IMR-90 (cell line): ENCODE measurements at regions not wholly inside any gene's neighbourhood (a gene's known extent, or its start where the extent isn't known, plus 50 kb on each side); places are given as distances from the start of the nearest gene placed in this dataset.

Experiments used
- ATAC-seq: fragments of 200-7000 bp; cut with Tn5 transposase; 2 replicates; pipeline ENCODE4 v1.9.1; 2020; ENCODE audit warnings: low read depth, mild to moderate bottlenecking, moderate library complexity
- BruUV-seq: library from RNA; stranded (reverse); fragments of 400-500 nt; replicated peaks from 2 replicates; lab custom pipeline; 2021; lab: Mats Ljungman, UMichigan
- CTCF ChIA-PET: fragments of 300-600 bp; formaldehyde crosslinking; extraction: SDS; loops from one replicate; lab custom pipeline; 2021; ENCODE audit warnings: antibody characterized with exemption; lab: Yijun Ruan, JAX
- POLR2A ChIA-PET: fragments of 300-600 bp; sonication (Branson Sonifier 250); formaldehyde crosslinking; loops from one replicate; lab custom pipeline; 2022; ENCODE audit warnings: antibody characterized with exemption; ENCODE audit not compliant: unreplicated experiment; lab: Charles Lee
- DNase-seq: peaks from one replicate; pipeline ENCODE4 v3.0.0; 2013
- H2AFZ ChIP-seq: replicated peaks from 2 replicates; pipeline ENCODE3; 2013; ENCODE audit warnings: low read length, mild to moderate bottlenecking; ENCODE audit not compliant: poor library complexity
- H2AK5ac ChIP-seq: 2 replicates; pipeline ENCODE4 v1.6.1; 2013; ENCODE audit warnings: low read depth, low read length, inconsistent platforms
- H2AK9ac ChIP-seq: replicated peaks from 2 replicates; pipeline ENCODE3; 2013; ENCODE audit warnings: mild to moderate bottlenecking, low read depth, low read length, moderate library complexity; ENCODE audit not compliant: poor library complexity
- H2BK120ac ChIP-seq: 2 replicates; pipeline ENCODE4 v1.6.1; 2013; ENCODE audit warnings: low read depth, low read length, inconsistent platforms
- H2BK15ac ChIP-seq: 3 replicates; pipeline ENCODE4 v1.6.1; 2013; ENCODE audit warnings: low read depth, low read length, inconsistent platforms
- H2BK20ac ChIP-seq: 2 replicates; pipeline ENCODE4 v1.6.1; 2013; ENCODE audit warnings: low read depth, mild to moderate bottlenecking, inconsistent platforms, low read length, moderate library complexity
- H2BK5ac ChIP-seq: 2 replicates; pipeline ENCODE4 v1.6.1; 2013; ENCODE audit warnings: mild to moderate bottlenecking, low read depth, low read length, inconsistent platforms; ENCODE audit not compliant: poor library complexity, severe bottlenecking
- H3K14ac ChIP-seq: replicated peaks from 2 replicates; pipeline ENCODE4 v1.6.1; 2013; ENCODE audit warnings: low read depth, low read length, inconsistent platforms
- H3K18ac ChIP-seq: 2 replicates; pipeline ENCODE4 v1.6.1; 2013; ENCODE audit warnings: low read depth, low read length, control low read depth
- H3K23ac ChIP-seq: 2 replicates; pipeline ENCODE4 v1.6.1; 2013; ENCODE audit warnings: low read depth, low read length, inconsistent platforms
- H3K27ac ChIP-seq: 2 replicates; pipeline ENCODE4 v1.5.1; 2013; ENCODE audit warnings: mild to moderate bottlenecking, control low read depth, low read length; ENCODE audit not compliant: insufficient read depth
- H3K27me3 ChIP-seq: 2 replicates; pipeline ENCODE4 v1.6.1; 2013; ENCODE audit warnings: low read length; ENCODE audit not compliant: control insufficient read depth, insufficient read depth
- H3K36me3 ChIP-seq: 2 replicates; pipeline ENCODE4 v1.6.1; 2013; ENCODE audit warnings: low read length, mixed read lengths; ENCODE audit not compliant: control insufficient read depth, insufficient read depth
- H3K4ac ChIP-seq: 2 replicates; pipeline ENCODE4 v1.6.1; 2013; ENCODE audit warnings: low read depth, low read length, inconsistent platforms
- H3K4me1 ChIP-seq: 2 replicates; pipeline ENCODE4 v1.6.1; 2013; ENCODE audit warnings: low read length, mixed read lengths; ENCODE audit not compliant: control insufficient read depth, insufficient read depth
- H3K4me2 ChIP-seq: 2 replicates; pipeline ENCODE4 v1.6.1; 2013; ENCODE audit warnings: low read depth, mild to moderate bottlenecking, control low read depth, low read length, moderate library complexity
- H3K4me3 ChIP-seq: 2 replicates; pipeline ENCODE4 v1.5.1; 2013; ENCODE audit warnings: low read depth, mild to moderate bottlenecking, control low read depth, low read length, moderate library complexity; ENCODE audit not compliant: insufficient read depth
- H3K56ac ChIP-seq: 2 replicates; pipeline ENCODE4 v1.6.1; 2013; ENCODE audit warnings: low read length, inconsistent platforms; ENCODE audit not compliant: insufficient read depth; ENCODE audit errors: extremely low read depth
- H3K79me1 ChIP-seq, 2 experiments: 2 replicates each; pipeline ENCODE4 v1.6.1; 2013; ENCODE audit warnings: low read length in 2 of 2, inconsistent platforms in 1 of 2, low read depth in 1 of 2
- H3K9ac ChIP-seq: 2 replicates; pipeline ENCODE4 v1.6.1; 2013; ENCODE audit warnings: low read depth, low read length, control low read depth
- H3K9me1 ChIP-seq: 2 replicates; pipeline ENCODE4 v1.6.1; 2013; ENCODE audit warnings: low read length, inconsistent platforms; ENCODE audit not compliant: insufficient read depth
- H3K9me3 ChIP-seq: 2 replicates; pipeline ENCODE4 v1.6.1; 2013; ENCODE audit warnings: low read length; ENCODE audit not compliant: control insufficient read depth, insufficient read depth
- H4K20me1 ChIP-seq: 2 replicates; pipeline ENCODE4 v1.6.1; 2013; ENCODE audit warnings: low read length, inconsistent platforms; ENCODE audit not compliant: insufficient read depth
- H4K5ac ChIP-seq: 2 replicates; pipeline ENCODE4 v1.6.1; 2013; ENCODE audit warnings: mild to moderate bottlenecking, low read depth, low read length, control low read depth
- H4K8ac ChIP-seq, 2 experiments: 2 replicates each; pipeline ENCODE4 v1.6.1; 2013; ENCODE audit warnings: low read depth in 2 of 2, low read length in 2 of 2, control low read depth in 1 of 2, inconsistent platforms in 1 of 2
- H4K91ac ChIP-seq: 2 replicates; pipeline ENCODE4 v1.6.1; 2013; ENCODE audit warnings: low read depth, low read length, inconsistent platforms; ENCODE audit not compliant: insufficient read depth
- BHLHE40 ChIP-seq: fragments of 150-350 bp; IDR thresholded peaks from 2 replicates; pipeline ENCODE4 v1.6.1; 2016; ENCODE audit warnings: mild to moderate bottlenecking, low read depth, low read length
- CEBPB ChIP-seq: IDR thresholded peaks from 2 replicates; pipeline ENCODE4 v1.6.1; 2012; ENCODE audit warnings: low read depth, low read length, improper control_type of control experiment
- CHD1 ChIP-seq: IDR thresholded peaks from 2 replicates; pipeline ENCODE4 v1.6.1; 2012; ENCODE audit warnings: low read depth, low read length, improper control_type of control experiment
- FOS ChIP-seq: fragments of 150-350 bp; IDR thresholded peaks from 2 replicates; pipeline ENCODE4 v1.6.1; 2016; ENCODE audit warnings: low read depth, low read length
- MAFK ChIP-seq: IDR thresholded peaks from 2 replicates; pipeline ENCODE4 v1.6.1; 2012; ENCODE audit warnings: low read depth, low read length, improper control_type of control experiment
- MAZ ChIP-seq: IDR thresholded peaks from 2 replicates; pipeline ENCODE4 v1.6.1; 2012; ENCODE audit warnings: low read depth, mild to moderate bottlenecking, low read length, improper control_type of control experiment, moderate library complexity, borderline replicate concordance
- MXI1 ChIP-seq: IDR thresholded peaks from 2 replicates; pipeline ENCODE4 v1.6.1; 2012; ENCODE audit warnings: low read depth, mild to moderate bottlenecking, low read length, moderate library complexity, borderline replicate concordance
- NFE2L2 ChIP-seq: fragments of 150-350 bp; IDR thresholded peaks from 2 replicates; pipeline ENCODE4 v1.6.1; 2016; ENCODE audit warnings: low read depth, mild to moderate bottlenecking, low read length
- POLR2A ChIP-seq: IDR thresholded peaks from 2 replicates; pipeline ENCODE4 v1.6.1; 2012; ENCODE audit warnings: mild to moderate bottlenecking, low read depth, low read length
- RAD21 ChIP-seq: IDR thresholded peaks from 2 replicates; pipeline ENCODE4 v1.6.1; 2012; ENCODE audit warnings: low read length, improper control_type of control experiment
- RCOR1 ChIP-seq: IDR thresholded peaks from 2 replicates; pipeline ENCODE4 v1.6.1; 2012; ENCODE audit warnings: mild to moderate bottlenecking, low read length, improper control_type of control experiment; ENCODE audit not compliant: insufficient replicate concordance
- RFX5 ChIP-seq: IDR thresholded peaks from 2 replicates; pipeline ENCODE4 v1.8.0; 2012; ENCODE audit warnings: low read depth, mild to moderate bottlenecking, low read length, moderate library complexity
- SMC3 ChIP-seq: fragments of 150-350 bp; IDR thresholded peaks from 2 replicates; pipeline ENCODE4 v1.6.1; 2016; ENCODE audit warnings: low read depth, mild to moderate bottlenecking, antibody characterized with exemption, low read length, moderate library complexity
- WGBS, 2 experiments: methylation state at CpG; one replicate each; pipeline versions ENCODE4 v1.1.5 to v1.1.7; 2013; ENCODE audit warnings: missing lambda C conversion rate in 2 of 2; ENCODE audit not compliant: insufficient read length in 1 of 2; ENCODE audit errors: extremely low coverage in 2 of 2; 5-methylcytosine and 5-hydroxymethylcytosine counted together
- dilution Hi-C: fragments of 300-500 bp; cut with HindIII; formaldehyde crosslinking; loops from one replicate; pipeline ENCODE4 v1.14.3; 2018; ENCODE audit warnings: low sequenced_read_pairs; ENCODE audit not compliant: unreplicated experiment
- in situ Hi-C: fragments of 300-500 bp; cut with MboI; formaldehyde crosslinking; loops from 3 replicates; pipeline ENCODE4 v1.14.3; 2019; ENCODE audit warnings: low sequenced_read_pairs, inconsistent platforms, mixed read lengths
- intact Hi-C: fragments of 100-400 bp; cut with micrococcal nuclease; formaldehyde crosslinking; loops from 2 replicates; pipeline ENCODE4 v1.10.0; 2022
- TF ChIP-seq, protein P1 (sequence below): fragments of 150-350 bp; IDR thresholded peaks from 2 replicates; pipeline ENCODE4 v1.6.1; 2017; ENCODE audit warnings: mild to moderate bottlenecking, antibody characterized with exemption, low read length, low read depth
- TF ChIP-seq, protein P2 (sequence below): fragments of 150-350 bp; IDR thresholded peaks from 2 replicates; pipeline ENCODE4 v1.6.1; 2016; ENCODE audit warnings: low read depth, mild to moderate bottlenecking, low read length, moderate library complexity, borderline replicate concordance
- TF ChIP-seq, protein P3 (sequence below): conservative IDR thresholded peaks from 2 replicates; pipeline ENCODE4 v1.5.1; 2012; ENCODE audit warnings: mild to moderate bottlenecking, low read depth, low read length, improper control_type of control experiment

DNA sequence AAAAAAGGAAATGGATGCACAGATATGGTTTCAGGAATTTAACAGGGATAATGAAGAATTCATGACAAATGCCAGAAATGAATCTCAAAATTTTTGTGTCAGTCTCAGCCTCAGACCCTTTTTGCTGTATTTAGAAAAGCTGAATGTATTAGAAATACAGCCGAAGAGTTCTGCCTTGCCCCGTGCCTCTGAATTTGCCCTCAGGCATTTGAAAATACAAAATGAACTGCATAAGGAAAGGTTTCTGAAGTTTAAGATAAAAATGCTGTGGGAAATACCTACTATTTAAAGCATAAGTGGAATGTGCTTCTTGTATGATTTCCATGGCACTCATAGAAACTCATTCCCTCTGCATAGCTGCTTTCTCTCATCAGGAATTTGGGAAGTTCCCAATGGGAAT, 1580.6 kb downstream of the DPP10 start:
- CTCF ChIA-PET = no interaction called here
- WGBS, 2 experiments = no CpG with 5 or more reads among the region's 2 CpGs
- DNase-seq (no peak), ATAC-seq (no peak)
- H2BK20ac ChIP-seq = no peak overlapping the region
- POLR2A ChIA-PET = no interaction called here
- no peak overlapping the region for H4K8ac ChIP-seq
- no TSS peak for BruUV-seq
- no peak overlapping the region for H2BK120ac ChIP-seq
- no peak overlapping the region for H4K5ac ChIP-seq
- no peak overlapping the region for H2BK5ac ChIP-seq
- intact Hi-C loops = no loop called here
- no peaks in the 10 kb centered on the region for H3K79me1 ChIP-seq
- in situ Hi-C loops = no loop called here
- H2BK15ac ChIP-seq = no peak overlapping the region
- H3K9me1 ChIP-seq = no peaks in the 10 kb centered on the region
- no peak overlapping the region for H2AK5ac ChIP-seq
- no peaks in the 10 kb centered on the region for H3K36me3 ChIP-seq
- H3K27ac ChIP-seq = no peak overlapping the region
- no peak overlapping the region for H2AFZ ChIP-seq
- H3K23ac ChIP-seq = no peak overlapping the region
- TF ChIP-seq CEBPB = no peak
- TF ChIP-seq, protein P1, sequence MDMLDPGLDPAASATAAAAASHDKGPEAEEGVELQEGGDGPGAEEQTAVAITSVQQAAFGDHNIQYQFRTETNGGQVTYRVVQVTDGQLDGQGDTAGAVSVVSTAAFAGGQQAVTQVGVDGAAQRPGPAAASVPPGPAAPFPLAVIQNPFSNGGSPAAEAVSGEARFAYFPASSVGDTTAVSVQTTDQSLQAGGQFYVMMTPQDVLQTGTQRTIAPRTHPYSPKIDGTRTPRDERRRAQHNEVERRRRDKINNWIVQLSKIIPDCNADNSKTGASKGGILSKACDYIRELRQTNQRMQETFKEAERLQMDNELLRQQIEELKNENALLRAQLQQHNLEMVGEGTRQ = no peak
- no peak for TF ChIP-seq POLR2A
- no peak for TF ChIP-seq RCOR1
- no peak for TF ChIP-seq SMC3
- TF ChIP-seq, protein P2, sequence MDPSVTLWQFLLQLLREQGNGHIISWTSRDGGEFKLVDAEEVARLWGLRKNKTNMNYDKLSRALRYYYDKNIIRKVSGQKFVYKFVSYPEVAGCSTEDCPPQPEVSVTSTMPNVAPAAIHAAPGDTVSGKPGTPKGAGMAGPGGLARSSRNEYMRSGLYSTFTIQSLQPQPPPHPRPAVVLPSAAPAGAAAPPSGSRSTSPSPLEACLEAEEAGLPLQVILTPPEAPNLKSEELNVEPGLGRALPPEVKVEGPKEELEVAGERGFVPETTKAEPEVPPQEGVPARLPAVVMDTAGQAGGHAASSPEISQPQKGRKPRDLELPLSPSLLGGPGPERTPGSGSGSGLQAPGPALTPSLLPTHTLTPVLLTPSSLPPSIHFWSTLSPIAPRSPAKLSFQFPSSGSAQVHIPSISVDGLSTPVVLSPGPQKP = no peak
- TF ChIP-seq NFE2L2 = no peak
- TF ChIP-seq BHLHE40 = no peak
- TF ChIP-seq CHD1 = no peak
- no peak for TF ChIP-seq RAD21
- no peak for TF ChIP-seq MXI1
- TF ChIP-seq MAZ = no peak
- TF ChIP-seq, protein P3, sequence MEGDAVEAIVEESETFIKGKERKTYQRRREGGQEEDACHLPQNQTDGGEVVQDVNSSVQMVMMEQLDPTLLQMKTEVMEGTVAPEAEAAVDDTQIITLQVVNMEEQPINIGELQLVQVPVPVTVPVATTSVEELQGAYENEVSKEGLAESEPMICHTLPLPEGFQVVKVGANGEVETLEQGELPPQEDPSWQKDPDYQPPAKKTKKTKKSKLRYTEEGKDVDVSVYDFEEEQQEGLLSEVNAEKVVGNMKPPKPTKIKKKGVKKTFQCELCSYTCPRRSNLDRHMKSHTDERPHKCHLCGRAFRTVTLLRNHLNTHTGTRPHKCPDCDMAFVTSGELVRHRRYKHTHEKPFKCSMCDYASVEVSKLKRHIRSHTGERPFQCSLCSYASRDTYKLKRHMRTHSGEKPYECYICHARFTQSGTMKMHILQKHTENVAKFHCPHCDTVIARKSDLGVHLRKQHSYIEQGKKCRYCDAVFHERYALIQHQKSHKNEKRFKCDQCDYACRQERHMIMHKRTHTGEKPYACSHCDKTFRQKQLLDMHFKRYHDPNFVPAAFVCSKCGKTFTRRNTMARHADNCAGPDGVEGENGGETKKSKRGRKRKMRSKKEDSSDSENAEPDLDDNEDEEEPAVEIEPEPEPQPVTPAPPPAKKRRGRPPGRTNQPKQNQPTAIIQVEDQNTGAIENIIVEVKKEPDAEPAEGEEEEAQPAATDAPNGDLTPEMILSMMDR = no peak
- TF ChIP-seq RFX5 = no peak
- no peak for TF ChIP-seq MAFK
- TF ChIP-seq FOS = no peak
- H3K56ac ChIP-seq = no peak overlapping the region
- no peak overlapping the region for H2AK9ac ChIP-seq
- H4K91ac ChIP-seq = no peak overlapping the region
- no peaks in the 10 kb centered on the region for H3K27me3 ChIP-seq
- no peaks in the 10 kb centered on the region for H4K20me1 ChIP-seq
- no peaks in the 10 kb centered on the region for H3K4me1 ChIP-seq
- no peak overlapping the region for H3K4me2 ChIP-seq
- no peak overlapping the region for H3K4ac ChIP-seq
- H3K4me3 ChIP-seq = no peak overlapping the region
- H3K14ac ChIP-seq = no peak overlapping the region
- dilution Hi-C loops = no loop called here
- H3K18ac ChIP-seq = no peak overlapping the region
- H3K9me3 ChIP-seq = 0 out of 2 replicates have a peak, but pooled peaks cover 2% of the 10 kb centered on the region
- no peak overlapping the region for H3K9ac ChIP-seq
